NOMO-1 treated with dmso at 0.1 percent for 144 hours (cell line): ENCODE measurements at regions not wholly inside any gene's neighbourhood (a gene's known extent, or its start where the extent isn't known, plus 50 kb on each side); places are given as distances from the start of the nearest gene placed in this dataset.

Source experiments
- DNase-seq: peaks from one replicate; lab custom pipeline; 2025; ENCODE audit not compliant: unreplicated experiment; lab: John Stamatoyannopoulos, UW

- DNase-seq, result no peak
Measured at GRCh38 chr6:155521719-155522118, 66.1 kb upstream of the NOX3 start.

GRCh38 chr6:155520078-155520477 lies 64.4 kb upstream of the NOX3 start:
- DNase-seq, result no peak

GRCh38 chr6:155519176-155519738 lies 63.6 kb upstream of the NOX3 start:
- no peak for DNase-seq

DNA sequence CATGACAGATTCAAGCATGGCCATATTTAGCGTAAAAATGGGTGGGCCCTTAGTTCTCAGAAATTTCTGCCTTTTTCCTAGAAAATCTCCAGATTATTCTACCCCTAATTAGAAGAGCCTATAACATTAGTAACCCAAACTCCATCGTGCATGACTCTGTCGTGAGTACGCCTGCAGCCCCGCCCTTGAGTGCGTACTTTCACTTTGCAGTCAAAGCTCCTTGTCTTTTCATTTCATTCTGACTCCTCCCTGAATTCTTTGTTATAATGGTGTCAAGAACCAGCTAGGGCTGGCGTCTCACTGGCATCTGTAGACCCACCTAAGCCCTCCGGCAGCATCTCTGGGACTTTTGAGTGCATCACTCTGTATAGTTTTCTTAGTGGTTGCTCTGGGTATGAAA lies 61.7 kb upstream of the NOX3 start:
- DNase-seq, result no peak

DNA sequence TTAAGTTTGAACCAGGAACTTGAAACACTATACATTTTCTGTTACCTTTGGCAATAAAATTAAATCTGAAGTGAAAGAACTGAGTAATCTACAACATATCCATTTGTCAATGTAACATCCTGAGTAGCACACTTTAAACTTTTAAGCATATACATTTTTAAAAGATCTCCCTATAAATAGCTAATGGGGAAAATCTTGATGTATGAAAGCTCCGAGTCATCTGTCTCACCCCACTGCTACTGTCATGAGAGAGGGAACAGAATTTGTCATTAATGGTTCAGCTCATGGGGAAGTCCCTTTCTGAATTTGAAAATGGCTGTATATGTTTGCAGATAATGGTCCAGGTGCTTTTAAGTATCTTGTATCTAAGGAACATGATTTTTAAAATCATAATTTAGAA lies 55.2 kb upstream of the NOX3 start:
- DNase-seq, result no peak

GRCh38 chr6:155509743-155510475 lies 54.3 kb upstream of the NOX3 start:
- no peak for DNase-seq

GRCh38 chr6:155505608-155505989 lies 50.0 kb upstream of the NOX3 start:
- DNase-seq, result no peak
